OCI-LY3 (cell line): ENCODE measurements at regions not wholly inside any gene's neighbourhood (a gene's known extent, or its start where the extent isn't known, plus 50 kb on each side); places are given as distances from the start of the nearest gene placed in this dataset.

Experiments
- H2AFZ ChIP-seq: fragments of 200-600, 300-600 bp; shearing (Covaris generic); 2 replicates; pipeline ENCODE4 v1.6.0; 2014; ENCODE audit warnings: antibody characterized with exemption, low read depth, low read length
- H3K27ac ChIP-seq: fragments of 200-600, 300-600 bp; sonication (generic); 2 replicates; pipeline ENCODE4 v1.5.1; 2014; ENCODE audit warnings: mild to moderate bottlenecking, low read length, moderate library complexity, mixed read lengths
- H3K27me3 ChIP-seq: fragments of 200-600, 300-600 bp; sonication (generic); 2 replicates; pipeline ENCODE4 v1.6.1; 2014; ENCODE audit warnings: low read depth, low read length, mixed read lengths
- H3K36me3 ChIP-seq: fragments of 200-600, 300-600 bp; sonication (generic); replicated peaks from 2 replicates; pipeline ENCODE3; 2014; ENCODE audit warnings: low read depth, low read length, mixed read lengths
- H3K4me1 ChIP-seq: fragments of 300-600, 200-600 bp; sonication (generic); 2 replicates; pipeline ENCODE4 v1.6.1; 2014; ENCODE audit warnings: low read length, mixed read lengths
- H3K4me2 ChIP-seq: fragments of 200-600, 300-600 bp; sonication (generic); 2 replicates; pipeline ENCODE4 v1.6.1; 2014; ENCODE audit warnings: low read length, mixed read lengths
- H3K4me3 ChIP-seq: fragments of 300-600, 200-600 bp; sonication (generic); 2 replicates; pipeline ENCODE4 v1.5.1; 2014; ENCODE audit warnings: antibody characterized with exemption, mild to moderate bottlenecking, low read length, moderate library complexity
- H3K79me2 ChIP-seq: fragments of 300-600, 200-600 bp; shearing (Covaris generic); 2 replicates; pipeline ENCODE4 v1.6.1; 2014; ENCODE audit warnings: mild to moderate bottlenecking, low read length, mixed read lengths
- H3K9ac ChIP-seq: fragments of 300-600, 200-600 bp; shearing (Covaris generic); 2 replicates; pipeline ENCODE4 v1.6.0; 2014; ENCODE audit warnings: mild to moderate bottlenecking, low read length, moderate library complexity
- H3K9me3 ChIP-seq: fragments of 200-600, 300-600 bp; shearing (Covaris generic); 2 replicates; pipeline ENCODE4 v1.6.1; 2014; ENCODE audit warnings: low read length, mixed read lengths; ENCODE audit not compliant: insufficient read depth
- H4K20me1 ChIP-seq: fragments of 200-600, 300-600 bp; sonication (generic); 2 replicates; pipeline ENCODE4 v1.6.1; 2016; ENCODE audit warnings: low read length, mixed read lengths; ENCODE audit not compliant: insufficient read depth
- CTCF ChIP-seq: fragments of 200-600, 300-600 bp; sonication (generic); IDR thresholded peaks from 2 replicates; pipeline ENCODE4 v1.5.1; 2014; ENCODE audit warnings: antibody characterized with exemption, low read length, low read depth
- EZH2phosphoT487 ChIP-seq: fragments of 200-600 bp; shearing (Covaris generic); IDR thresholded peaks from 2 replicates; pipeline ENCODE4 v1.6.1; 2018; ENCODE audit warnings: antibody characterized with exemption, mixed run types, low read depth

DNA sequence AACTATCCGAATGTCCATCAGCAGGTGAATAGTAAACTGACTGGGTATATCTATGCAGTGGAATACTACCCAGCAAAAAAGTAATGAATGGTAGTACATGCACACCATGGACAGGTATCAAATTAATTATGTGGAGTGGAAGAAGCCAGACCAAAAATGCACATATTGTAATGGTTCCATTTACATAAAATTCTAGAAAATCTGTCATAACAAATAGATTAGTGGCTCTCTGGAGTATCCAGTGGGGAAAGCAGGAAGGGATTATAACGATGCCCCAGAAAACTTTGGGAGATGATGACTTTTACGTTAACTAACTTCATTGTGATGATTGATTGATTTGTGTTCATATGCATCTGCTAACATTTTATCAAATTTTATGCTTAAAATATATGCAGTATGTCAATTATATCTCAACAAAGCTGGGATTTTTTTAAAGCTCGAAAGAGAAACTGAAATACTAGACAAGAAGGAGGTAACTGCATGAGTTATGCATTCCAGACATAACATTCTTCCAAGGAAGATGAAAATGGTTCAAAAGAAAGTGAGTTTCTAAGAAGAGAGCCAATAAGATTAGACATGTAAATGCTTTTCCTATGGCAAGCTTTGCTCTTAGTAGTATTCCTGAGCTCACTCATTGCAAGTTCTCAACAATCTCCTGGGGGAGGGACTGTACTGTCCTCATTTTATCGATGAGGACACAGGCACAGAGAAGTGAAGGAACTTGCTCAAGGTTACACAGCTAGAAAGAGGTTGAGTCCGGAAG is 58.6 kb upstream of the MSX1 start:
- Histone ChIP-seq H4K20me1 (no peaks in the 10 kb centered on the region), H3K79me2 (no peaks in the 10 kb centered on the region), H3K4me1 (no peaks in the 10 kb centered on the region), H3K4me3 (no peak overlapping the region), H3K9ac (no peak overlapping the region), H3K9me3 (no peaks in the 10 kb centered on the region), H3K27ac (no peak overlapping the region), H3K4me2 (no peak overlapping the region), H2AFZ (no peak overlapping the region), H3K36me3 (no peaks in the 10 kb centered on the region), H3K27me3 (peaks cover 31% of the 10 kb centered on the region)
- TF ChIP-seq EZH2phosphoT487 = no peak
- no peak for TF ChIP-seq CTCF

GRCh38 chr4:4794421-4794820 is 65.0 kb upstream of the MSX1 start:
- Histone ChIP-seq H3K36me3 (no peaks in the 10 kb centered on the region), H3K4me2 (no peak overlapping the region), H3K9ac (no peak overlapping the region), H3K4me3 (no peak overlapping the region), H3K79me2 (no peaks in the 10 kb centered on the region), H3K27me3 (peaks cover 22% of the 10 kb centered on the region), H4K20me1 (no peaks in the 10 kb centered on the region), H2AFZ (no peak overlapping the region), H3K27ac (no peak overlapping the region), H3K4me1 (no peaks in the 10 kb centered on the region), H3K9me3 (peaks cover 3% of the 10 kb centered on the region; the same call in 1 of the 2 replicates)
- no peak for TF ChIP-seq EZH2phosphoT487
- TF ChIP-seq CTCF = no peak

DNA sequence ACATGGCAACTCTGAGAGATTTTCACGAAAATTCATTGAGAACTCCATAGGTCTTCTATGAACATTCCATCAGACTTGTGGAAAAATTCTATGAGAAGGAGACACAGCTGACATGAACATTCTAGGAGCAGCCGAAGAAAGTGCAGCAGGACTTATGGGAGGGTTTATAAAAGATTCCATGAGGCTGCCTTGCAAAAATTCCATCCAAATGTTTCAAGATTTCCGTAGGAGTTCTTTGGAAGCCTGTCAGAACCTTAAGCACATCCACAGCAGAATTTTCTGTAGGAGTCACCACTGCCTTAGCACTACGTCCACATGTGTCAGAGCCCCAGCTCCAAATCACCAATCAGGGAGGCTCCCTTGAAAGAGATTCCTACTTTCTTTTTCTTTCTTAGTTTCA is 67.0 kb upstream of the MSX1 start:
- Histone ChIP-seq H3K79me2 (no peaks in the 10 kb centered on the region), H3K27ac (no peak overlapping the region), H3K9me3 (peaks cover 14% of the 10 kb centered on the region; the same call in 1 of the 2 replicates), H3K4me1 (no peaks in the 10 kb centered on the region), H3K4me2 (no peak overlapping the region), H3K36me3 (no peaks in the 10 kb centered on the region), H3K27me3 (peaks cover 13% of the 10 kb centered on the region; the same call in 1 of the 2 replicates), H3K4me3 (no peak overlapping the region), H4K20me1 (no peaks in the 10 kb centered on the region), H2AFZ (no peak overlapping the region), H3K9ac (no peak overlapping the region)
- TF ChIP-seq EZH2phosphoT487 (no peak), CTCF (no peak)

DNA sequence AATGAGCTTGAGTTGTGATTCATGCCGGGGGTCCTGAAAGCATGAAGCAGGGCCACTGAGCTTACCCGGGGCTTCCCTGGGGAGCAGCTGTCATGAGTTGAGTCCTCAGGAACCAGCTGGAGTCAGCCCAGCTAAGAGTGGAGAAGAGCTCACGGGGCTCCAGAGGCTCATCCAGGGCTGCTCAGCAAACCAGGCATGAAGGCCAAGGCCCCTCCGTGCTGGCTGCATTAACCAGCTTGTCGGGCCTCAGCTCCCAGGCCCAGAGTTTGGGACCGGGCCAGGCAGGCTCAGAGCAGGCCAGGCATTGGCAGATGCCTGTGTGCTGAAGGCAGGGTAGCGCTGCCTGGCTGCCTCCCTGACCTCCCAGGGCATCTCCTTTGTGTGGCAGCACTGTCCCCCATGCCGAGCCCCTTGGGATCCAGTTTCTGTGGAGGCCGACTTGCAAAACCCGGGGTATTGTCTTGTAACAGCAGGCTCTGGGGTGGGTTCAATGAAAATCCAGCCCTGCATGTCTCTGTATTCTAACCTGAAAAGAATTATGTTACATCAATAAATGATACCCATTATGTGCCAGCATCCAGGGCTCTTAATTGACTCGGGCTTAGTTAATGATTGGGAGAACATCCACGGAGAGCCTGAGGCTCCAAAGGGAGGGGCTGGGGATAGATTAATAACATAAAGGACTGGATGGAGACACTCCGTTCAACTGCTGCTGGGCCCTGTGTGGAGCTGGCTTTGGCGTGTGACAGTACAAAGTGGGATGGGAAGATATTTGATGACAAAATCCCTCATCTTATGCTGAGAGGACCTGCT is 68.0 kb upstream of the MSX1 start:
- H3K27ac ChIP-seq = no peak overlapping the region
- no peaks in the 10 kb centered on the region for H4K20me1 ChIP-seq
- H3K27me3 ChIP-seq = peaks cover 8% of the 10 kb centered on the region; the same call in 1 of the 2 replicates
- no peak overlapping the region for H3K9ac ChIP-seq
- no peak overlapping the region for H3K4me2 ChIP-seq
- peaks cover 14% of the 10 kb centered on the region; the same call in 1 of the 2 replicates for H3K9me3 ChIP-seq
- H3K79me2 ChIP-seq = no peaks in the 10 kb centered on the region
- H3K4me3 ChIP-seq = no peak overlapping the region
- no peaks in the 10 kb centered on the region for H3K36me3 ChIP-seq
- TF ChIP-seq EZH2phosphoT487 (no peak), CTCF (no peak)
- H2AFZ ChIP-seq = no peak overlapping the region
- no peaks in the 10 kb centered on the region for H3K4me1 ChIP-seq
